HL-60 (cell line): ENCODE measurements at regions not wholly inside any gene's neighbourhood (a gene's known extent, or its start where the extent isn't known, plus 50 kb on each side); places are given as distances from the start of the nearest gene placed in this dataset.

Experiments
- CTCF ChIP-seq: IDR thresholded peaks from one replicate; pipeline ENCODE4 v1.5.1; 2011; ENCODE audit warnings: low read length, control low read depth, inconsistent platforms; ENCODE audit not compliant: insufficient read depth
- POLR2AphosphoS5 ChIP-seq: IDR thresholded peaks from 2 replicates; pipeline ENCODE4 v1.6.1; 2012; ENCODE audit warnings: low read depth

- TF ChIP-seq POLR2AphosphoS5, result no peak
- no peak for TF ChIP-seq CTCF
Measured at GRCh38 chr1:192059407-192059806, 98.9 kb upstream of the RGS18 start.
